ENCODE measurements at regions not wholly inside any gene's neighbourhood (a gene's known extent, or its start where the extent isn't known, plus 50 kb on each side); places are given as distances from the start of the nearest gene placed in this dataset.

DNA sequence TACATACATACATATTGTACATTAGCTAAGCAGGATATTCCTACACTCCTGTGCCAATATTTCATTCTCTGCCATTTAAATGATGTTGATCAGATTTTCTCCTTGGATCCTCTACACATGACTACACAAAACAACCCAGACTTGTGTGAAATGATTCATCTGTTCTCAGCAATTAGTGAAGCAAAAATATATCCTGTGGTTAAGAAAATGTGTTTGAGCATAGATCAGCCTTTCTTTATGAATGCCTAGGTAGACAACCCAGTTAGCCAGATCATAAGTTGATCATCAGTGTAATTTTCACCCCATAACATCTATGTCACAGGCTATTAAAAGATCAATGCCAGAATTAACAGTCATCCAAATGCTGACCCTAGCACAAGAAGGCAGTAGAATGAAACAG, 275.2 kb upstream of the EDNRB start:
- H3K9me3 ChIP-seq (replicated peaks) = no peaks in the 10 kb centered on the region
- no peak for DNase-seq
- no peak overlapping the region for H3K4me3 ChIP-seq
- no peaks in the 10 kb centered on the region for H3K4me1 ChIP-seq
- H3K27me3 ChIP-seq = no peaks in the 10 kb centered on the region
- H3K27ac ChIP-seq = no peak overlapping the region
- H3K36me3 ChIP-seq = no peaks in the 10 kb centered on the region

DNA sequence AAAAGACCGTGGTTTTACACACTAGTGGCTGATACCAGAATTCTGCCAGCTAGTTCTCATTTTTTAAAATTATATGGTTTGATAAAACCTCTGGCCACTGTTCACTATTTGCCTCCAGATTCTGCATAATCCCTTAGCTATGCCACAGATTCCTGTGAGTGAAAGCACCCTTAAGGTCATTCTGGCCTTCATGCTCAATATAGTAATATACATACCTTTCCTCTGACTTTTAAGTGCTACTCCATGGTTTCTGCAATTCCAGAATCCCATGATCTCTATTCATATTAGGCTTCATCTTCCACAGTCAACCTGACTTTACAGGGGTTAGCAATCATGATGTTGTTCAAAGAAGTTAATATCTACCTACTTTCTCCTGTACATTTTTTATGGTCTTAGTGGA, 274.1 kb upstream of the EDNRB start:
- Histone ChIP-seq H3K9me3 (replicated peaks) (no peaks in the 10 kb centered on the region), H3K4me1 (no peaks in the 10 kb centered on the region), H3K36me3 (no peaks in the 10 kb centered on the region), H3K27ac (no peak overlapping the region), H3K27me3 (no peaks in the 10 kb centered on the region), H3K4me3 (no peak overlapping the region)
- no peak for DNase-seq

DNA sequence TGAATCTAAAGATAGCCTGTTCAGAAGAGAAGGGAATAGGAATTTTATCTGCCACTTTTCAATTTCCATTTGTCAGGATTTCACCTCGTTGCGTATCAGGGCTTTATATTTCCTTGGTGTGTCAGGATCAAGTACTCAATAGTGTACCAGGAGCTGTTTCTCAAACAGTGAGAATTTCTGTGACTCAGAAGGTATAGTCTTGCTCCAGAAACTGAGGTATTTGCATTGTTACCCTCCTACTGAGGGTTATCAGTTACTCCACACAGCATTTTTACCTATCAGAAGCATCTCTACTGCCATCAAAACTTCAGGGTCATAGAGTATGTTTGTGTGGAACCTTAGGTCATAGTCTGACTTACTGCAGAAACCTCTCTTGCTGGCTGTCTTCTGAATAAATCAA, 271.7 kb upstream of the EDNRB start:
- no peak overlapping the region for H3K4me3 ChIP-seq
- no peaks in the 10 kb centered on the region for H3K27me3 ChIP-seq
- no peaks in the 10 kb centered on the region for H3K4me1 ChIP-seq
- DNase-seq = no peak
- no peaks in the 10 kb centered on the region for H3K9me3 ChIP-seq (replicated peaks)
- no peaks in the 10 kb centered on the region for H3K36me3 ChIP-seq
- H3K27ac ChIP-seq = no peak overlapping the region

DNA sequence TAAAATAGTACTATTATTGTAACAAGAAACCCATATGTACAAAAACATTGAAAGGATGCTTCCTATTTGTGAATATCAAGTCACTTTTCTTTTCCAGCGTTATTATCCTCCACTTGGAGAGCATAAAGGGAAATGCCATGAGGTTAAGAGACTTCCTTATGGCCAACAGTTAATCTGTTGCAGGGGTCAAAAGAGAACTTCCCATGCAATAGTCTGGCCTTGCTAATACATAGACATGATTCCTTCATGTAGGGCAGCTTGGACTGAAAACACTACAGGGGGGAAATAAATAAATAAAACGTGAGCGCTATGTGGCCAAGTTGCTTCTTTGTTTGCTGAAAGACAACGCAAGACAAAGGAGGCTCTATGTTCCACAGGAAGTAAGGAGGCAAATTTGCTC, 269.1 kb upstream of the EDNRB start:
- no peak for DNase-seq
- no peaks in the 10 kb centered on the region for H3K36me3 ChIP-seq
- H3K27me3 ChIP-seq = no peaks in the 10 kb centered on the region
- H3K27ac ChIP-seq = no peak overlapping the region
- H3K9me3 ChIP-seq (replicated peaks) = peaks cover 4% of the 10 kb centered on the region; the same call in 1 of the 2 replicates
- no peak overlapping the region for H3K4me3 ChIP-seq
- peaks cover 7% of the 10 kb centered on the region; the same call in 1 of the 2 replicates for H3K4me1 ChIP-seq

DNA sequence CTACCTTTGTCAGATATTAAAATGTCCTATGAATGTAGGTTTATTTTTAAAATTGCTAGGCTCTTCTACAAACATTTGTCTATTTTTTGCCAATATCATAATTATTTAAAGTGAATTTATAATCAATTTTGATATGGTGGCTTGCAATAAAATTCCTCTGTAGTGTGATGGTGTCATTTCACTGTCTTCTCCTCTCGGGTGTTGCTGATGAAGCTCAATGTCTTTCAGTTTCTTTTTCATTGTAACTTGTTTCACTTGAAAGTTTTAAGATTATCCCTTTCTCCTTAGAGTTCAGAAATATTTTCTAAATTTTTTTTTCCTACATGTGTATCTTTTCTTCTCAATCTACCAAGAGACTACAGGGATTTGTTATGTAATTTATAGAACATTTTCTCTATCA, 267.1 kb upstream of the EDNRB start:
- Histone ChIP-seq H3K27ac (no peak overlapping the region), H3K4me1 (peaks cover 7% of the 10 kb centered on the region; the same call in 1 of the 2 replicates), H3K4me3 (no peak overlapping the region), H3K27me3 (no peaks in the 10 kb centered on the region), H3K36me3 (no peaks in the 10 kb centered on the region), H3K9me3 (replicated peaks) (peaks cover 4% of the 10 kb centered on the region; the same call in 1 of the 2 replicates)
- DNase-seq = no peak

DNA sequence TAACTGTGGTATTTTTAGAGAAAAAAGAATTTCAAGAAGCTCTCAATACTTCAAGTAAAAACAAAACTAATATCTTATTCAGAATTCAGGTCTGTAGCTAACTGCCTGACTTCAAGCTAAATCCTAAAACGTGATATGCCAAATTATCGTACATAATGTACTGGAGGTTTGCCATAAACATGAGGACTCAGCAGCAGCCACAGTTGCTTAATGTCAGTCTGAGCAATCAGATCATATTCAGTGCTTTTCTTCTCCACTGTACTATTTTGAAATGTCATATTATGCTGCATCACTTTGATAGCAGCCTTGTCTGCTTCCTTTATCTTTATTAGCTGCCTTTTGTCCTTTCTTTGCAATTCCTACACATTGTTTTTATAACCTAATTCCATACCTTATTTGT, 265.1 kb upstream of the EDNRB start:
- H3K4me1 ChIP-seq = peaks cover 7% of the 10 kb centered on the region; the same call in 1 of the 2 replicates
- peak overlapping the region; percentile 21; the same call in 1 of the 2 replicates for H3K27ac ChIP-seq
- H3K4me3 ChIP-seq = no peak overlapping the region
- no peaks in the 10 kb centered on the region for H3K27me3 ChIP-seq
- DNase-seq = peak in 1 of 2 experiments; percentile 44
- peaks cover 4% of the 10 kb centered on the region; the same call in 1 of the 2 replicates for H3K9me3 ChIP-seq (replicated peaks)
- no peaks in the 10 kb centered on the region for H3K36me3 ChIP-seq

DNA sequence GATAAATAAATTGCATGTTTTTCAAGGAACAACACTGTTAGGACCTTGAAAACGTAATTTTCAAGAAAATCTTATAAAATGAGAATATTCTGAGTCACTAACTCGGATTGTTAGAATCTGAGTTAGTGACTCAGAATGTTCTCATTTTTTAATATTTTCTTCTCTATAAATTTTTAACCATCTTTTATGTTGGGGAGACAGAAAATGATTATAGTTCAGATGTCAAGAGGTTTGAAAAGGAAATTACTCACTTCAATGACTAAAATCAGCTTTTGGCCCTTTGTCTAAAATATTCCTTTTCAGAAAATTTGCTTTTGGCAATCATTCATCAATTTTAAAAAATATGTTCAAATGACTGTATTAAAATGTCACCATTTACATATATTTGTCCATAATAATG, 264.2 kb upstream of the EDNRB start:
- H3K27me3 ChIP-seq = no peaks in the 10 kb centered on the region
- H3K9me3 ChIP-seq (replicated peaks) = peaks cover 4% of the 10 kb centered on the region; the same call in 1 of the 2 replicates
- H3K4me3 ChIP-seq = no peak overlapping the region
- DNase-seq = no peak
- H3K4me1 ChIP-seq = peaks cover 7% of the 10 kb centered on the region
- no peak overlapping the region for H3K27ac ChIP-seq
- no peaks in the 10 kb centered on the region for H3K36me3 ChIP-seq

DNA sequence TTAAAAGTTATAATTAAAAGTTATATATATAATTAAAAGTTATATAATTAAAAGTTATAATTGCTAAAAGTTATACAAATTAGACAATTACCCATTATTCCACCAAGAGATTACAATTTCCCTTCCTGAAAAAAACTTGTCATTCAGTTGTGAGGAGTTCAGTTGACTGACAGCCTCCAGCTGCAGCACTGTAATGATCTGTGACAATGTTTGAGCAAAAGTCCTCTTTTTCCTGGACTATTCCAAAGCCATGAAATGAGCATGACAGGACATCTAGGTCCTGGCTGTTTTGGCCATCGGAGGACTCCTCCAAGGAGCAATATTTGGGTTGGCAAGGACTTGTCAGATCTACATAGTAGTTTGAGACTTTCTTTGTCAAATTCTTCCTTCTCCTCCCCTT, 258.7 kb upstream of the EDNRB start:
- Histone ChIP-seq H3K27ac (peak overlapping the region; percentile 84), H3K4me1 (peaks cover 8% of the 10 kb centered on the region), H3K27me3 (no peaks in the 10 kb centered on the region), H3K36me3 (no peaks in the 10 kb centered on the region), H3K9me3 (replicated peaks) (no peaks in the 10 kb centered on the region), H3K4me3 (no peak overlapping the region)
- DNase-seq = peak; percentile 57 to 82

DNA sequence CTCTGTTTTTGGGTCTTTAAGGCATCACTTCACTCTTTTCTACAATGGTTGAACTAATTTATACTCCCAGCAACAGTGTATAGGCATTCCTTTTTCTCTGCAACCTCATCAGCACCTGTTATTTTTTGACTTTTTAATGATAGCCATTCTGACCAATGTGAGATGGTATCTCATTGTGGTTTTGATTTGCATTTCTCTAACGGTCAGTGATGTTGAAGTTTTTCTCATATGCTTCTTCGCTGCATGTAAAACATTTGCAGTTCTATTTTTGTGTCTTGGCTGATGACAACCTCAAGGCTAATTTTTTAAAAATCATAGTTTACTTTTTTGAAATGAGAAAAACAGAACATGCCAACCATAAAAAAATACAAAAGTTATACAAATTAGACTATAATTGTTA, 258.2 kb upstream of the EDNRB start:
- Histone ChIP-seq H3K4me3 (no peak overlapping the region), H3K4me1 (peaks cover 8% of the 10 kb centered on the region), H3K27me3 (no peaks in the 10 kb centered on the region), H3K36me3 (no peaks in the 10 kb centered on the region), H3K27ac (peak overlapping the region; percentile 84), H3K9me3 (replicated peaks) (no peaks in the 10 kb centered on the region)
- DNase-seq = peak in 1 of 2 experiments; percentile 49

DNA sequence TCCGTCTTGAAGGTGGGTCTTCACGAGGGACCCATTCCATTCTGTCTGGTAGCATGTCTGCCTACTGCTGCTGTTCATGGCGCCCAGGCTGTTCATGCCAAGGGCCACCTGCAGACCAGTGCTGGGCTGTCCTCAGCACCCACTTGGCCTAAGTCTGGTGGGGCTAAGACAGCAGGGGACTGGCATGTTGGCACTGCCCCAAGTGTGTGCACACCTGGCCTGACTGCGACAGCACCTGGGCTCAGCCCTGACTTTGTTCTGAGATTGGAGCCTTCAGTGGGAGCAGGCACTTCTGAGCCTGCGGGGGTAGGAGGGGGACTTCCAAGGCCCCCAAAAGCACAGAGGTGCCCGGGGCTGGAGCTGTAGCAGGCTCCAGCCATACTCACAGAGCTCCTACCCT, 250.8 kb upstream of the EDNRB start:
- Histone ChIP-seq H3K27ac (no peak overlapping the region), H3K9me3 (replicated peaks) (no peaks in the 10 kb centered on the region; the same call in none of the 2 replicates), H3K36me3 (no peaks in the 10 kb centered on the region), H3K4me3 (no peak overlapping the region), H3K4me1 (no peaks in the 10 kb centered on the region), H3K27me3 (no peaks in the 10 kb centered on the region)
- no peak for DNase-seq

DNA sequence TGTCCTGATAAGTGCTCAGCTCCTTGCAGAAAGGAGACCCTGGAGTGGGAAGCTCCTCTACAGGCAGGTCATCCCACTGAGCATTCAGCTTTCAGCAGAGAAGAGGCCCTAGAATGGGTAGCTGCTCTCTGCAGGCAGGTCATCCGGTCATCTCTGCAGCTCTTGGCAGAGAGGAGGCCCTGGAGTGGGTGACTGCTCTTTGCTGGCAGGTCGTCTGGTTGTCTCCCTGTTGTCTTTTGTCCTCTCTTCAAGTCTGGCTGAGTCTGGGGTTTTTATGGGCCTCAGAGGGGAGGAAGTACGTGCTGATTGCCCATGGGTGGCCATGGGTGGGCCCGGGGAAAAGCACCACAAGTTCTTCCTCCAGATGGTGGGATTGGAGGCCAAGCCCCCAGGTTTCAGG, 250.3 kb upstream of the EDNRB start:
- Histone ChIP-seq H3K4me3 (no peak overlapping the region), H3K27ac (no peak overlapping the region), H3K27me3 (no peaks in the 10 kb centered on the region), H3K36me3 (no peaks in the 10 kb centered on the region), H3K4me1 (no peaks in the 10 kb centered on the region), H3K9me3 (replicated peaks) (no peaks in the 10 kb centered on the region; the same call in none of the 2 replicates)
- no peak for DNase-seq

DNA sequence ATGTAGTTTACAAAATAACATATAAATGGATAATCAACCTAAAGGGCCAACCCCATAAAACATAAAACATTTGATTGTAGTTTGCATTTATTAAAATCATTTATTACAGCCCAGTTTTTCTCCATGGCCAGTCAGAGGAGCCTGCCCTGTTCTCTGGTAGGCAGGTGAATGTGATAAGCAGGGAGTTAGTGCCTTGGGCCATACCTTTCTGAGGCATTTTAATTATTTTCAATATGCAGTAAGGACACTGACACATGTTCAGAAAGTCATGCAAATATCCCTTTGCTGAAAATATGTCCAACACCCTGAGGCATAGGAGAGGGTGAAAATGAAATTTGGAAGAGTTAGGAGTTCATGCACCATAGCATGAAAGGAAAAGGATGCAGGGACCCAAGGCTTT, 242.6 kb upstream of the EDNRB start:
- H3K9me3 ChIP-seq (replicated peaks) = no peaks in the 10 kb centered on the region
- peaks cover 11% of the 10 kb centered on the region for H3K4me1 ChIP-seq
- no peaks in the 10 kb centered on the region for H3K36me3 ChIP-seq
- DNase-seq = no peak
- H3K4me3 ChIP-seq = no peak overlapping the region
- H3K27me3 ChIP-seq = no peaks in the 10 kb centered on the region
- H3K27ac ChIP-seq = no peak overlapping the region

DNA sequence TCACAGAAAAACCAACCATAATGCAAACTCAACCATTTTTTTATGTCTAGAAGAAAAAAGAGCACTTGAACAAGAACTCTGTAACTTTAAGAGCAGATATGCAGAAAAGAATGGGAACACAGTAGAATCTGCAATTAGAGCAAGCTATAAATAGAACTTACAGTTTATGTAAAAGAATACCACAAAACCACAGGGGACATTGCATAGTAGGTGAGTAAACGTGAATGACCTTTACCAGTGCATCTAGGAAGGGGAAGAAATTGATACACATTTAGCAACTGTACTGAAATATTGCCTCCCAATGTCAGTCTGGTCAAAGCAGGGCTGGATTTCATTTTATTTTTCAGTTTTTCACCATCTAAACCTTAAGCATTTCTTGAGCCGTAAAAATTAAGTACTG, 242.2 kb upstream of the EDNRB start:
- Histone ChIP-seq H3K4me3 (no peak overlapping the region), H3K27me3 (no peaks in the 10 kb centered on the region), H3K4me1 (peaks cover 11% of the 10 kb centered on the region), H3K36me3 (no peaks in the 10 kb centered on the region), H3K27ac (no peak overlapping the region), H3K9me3 (replicated peaks) (no peaks in the 10 kb centered on the region)
- peak in 1 of 2 experiments; percentile 67 for DNase-seq

DNA sequence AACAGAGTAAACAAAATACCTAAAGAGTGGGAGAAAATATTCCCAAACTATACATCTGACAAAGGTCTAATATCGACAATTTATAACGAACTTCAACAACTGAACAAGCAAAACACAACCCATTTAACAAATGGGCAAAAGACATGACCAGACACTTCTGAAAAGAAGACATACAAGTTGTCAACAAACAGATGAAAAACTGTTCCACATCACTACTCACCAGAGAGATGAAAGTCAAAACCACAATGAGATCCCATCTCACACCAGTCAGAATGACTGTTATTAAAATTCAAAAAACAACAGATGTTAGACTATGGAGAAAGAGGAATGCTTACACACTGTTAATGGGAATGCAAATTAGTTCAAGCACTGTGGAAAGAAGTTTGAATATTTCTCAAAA, 233.8 kb upstream of the EDNRB start:
- H3K27ac ChIP-seq = no peak overlapping the region
- no peak overlapping the region for H3K4me3 ChIP-seq
- no peak for DNase-seq
- H3K9me3 ChIP-seq (replicated peaks) = 0 out of 2 replicates have a peak, but pooled peaks cover 3% of the 10 kb centered on the region
- H3K27me3 ChIP-seq = no peaks in the 10 kb centered on the region
- H3K4me1 ChIP-seq = no peaks in the 10 kb centered on the region
- no peaks in the 10 kb centered on the region for H3K36me3 ChIP-seq

DNA sequence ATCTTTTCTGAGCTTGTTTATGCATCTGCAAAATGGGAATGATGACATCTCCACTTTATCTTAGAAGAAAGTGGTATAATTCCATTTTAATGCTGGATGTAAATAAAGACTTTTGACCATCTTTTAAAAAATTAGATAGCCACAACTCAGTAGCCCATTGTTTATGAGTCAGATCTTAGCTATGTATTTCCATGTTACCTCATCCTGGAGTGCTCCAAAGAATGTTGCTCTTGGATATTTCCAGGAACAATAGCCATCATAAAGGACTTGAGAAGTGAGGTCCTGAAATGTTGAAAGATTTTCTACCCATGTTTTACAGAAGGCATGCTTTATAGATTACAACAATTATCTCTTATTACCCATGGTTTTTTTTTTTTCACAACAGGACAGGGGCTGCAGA, 229.3 kb upstream of the EDNRB start:
- no peaks in the 10 kb centered on the region for H3K4me1 ChIP-seq
- H3K9me3 ChIP-seq (replicated peaks) = peaks cover under 1% of the 10 kb centered on the region; the same call in 1 of the 2 replicates
- no peak for DNase-seq
- no peak overlapping the region for H3K4me3 ChIP-seq
- no peaks in the 10 kb centered on the region for H3K27me3 ChIP-seq
- H3K36me3 ChIP-seq = no peaks in the 10 kb centered on the region
- no peak overlapping the region for H3K27ac ChIP-seq

DNA sequence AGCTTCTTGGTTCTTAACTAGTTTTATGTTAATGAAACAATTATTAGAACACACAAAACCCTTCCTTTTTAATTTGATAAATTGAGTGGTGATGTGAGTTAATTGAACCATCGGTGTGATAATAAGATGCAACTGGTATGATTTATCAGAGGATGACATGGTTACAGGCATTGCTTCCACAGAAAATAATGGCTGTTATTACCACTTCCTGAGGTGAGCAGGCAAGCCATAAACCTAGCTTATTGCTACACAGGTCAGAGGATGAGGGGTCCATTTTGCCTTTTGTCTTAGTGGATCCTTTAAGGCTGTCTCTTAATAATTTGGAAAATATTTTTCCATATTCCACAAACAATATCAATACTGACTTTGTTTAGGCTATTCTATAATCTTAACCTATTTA, 226.6 kb upstream of the EDNRB start:
- Histone ChIP-seq H3K36me3 (no peaks in the 10 kb centered on the region), H3K4me3 (no peak overlapping the region), H3K4me1 (no peaks in the 10 kb centered on the region), H3K27me3 (no peaks in the 10 kb centered on the region), H3K9me3 (replicated peaks) (no peaks in the 10 kb centered on the region; the same call in 1 of the 2 replicates), H3K27ac (no peak overlapping the region)
- no peak for DNase-seq

Measured in SJCRH30 (cell line).